ENCODE measurements at regions not wholly inside any gene's neighbourhood (a gene's known extent, or its start where the extent isn't known, plus 50 kb on each side); places are given as distances from the start of the nearest gene placed in this dataset.

- H3K79me1 ChIP-seq (replicated peaks; ENCODE audit: low read length, poor library complexity, severe bottlenecking) = no peaks in the 10 kb centered on the region
- H3K4me2 ChIP-seq (ENCODE audit: low read length, poor library complexity, severe bottlenecking) = no peak overlapping the region
- 88% methylated on average over 2 of the region's 2 CpGs for WGBS
Observed at GRCh38 chr17:11047228-11047627, 193.8 kb upstream of the SHISA6 start.

GRCh38 chr17:11039342-11039741, 201.5 kb upstream of the PIRT start:
- Histone ChIP-seq H3K4me2 (ENCODE audit: low read length, poor library complexity, severe bottlenecking) (no peak overlapping the region), H3K14ac (ENCODE audit: low read length in 2 of 2) (no peak overlapping the region)
- 40% methylated on average over 1 of the region's 1 CpG for WGBS

More at GRCh38 chr17:11047228-11047627, 193.8 kb upstream of the SHISA6 start:
- H3K14ac ChIP-seq (ENCODE audit: low read length in 2 of 2) = no peak overlapping the region
- no peaks in the 10 kb centered on the region for H3K36me3 ChIP-seq (ENCODE audit: control insufficient read depth in 1 of 2, insufficient read depth in 2 of 2, low read depth in 1 of 2, low read length in 2 of 2)
- H2AFZ ChIP-seq (ENCODE audit: low read depth, low read length) = no peak overlapping the region
- H3K27me3 ChIP-seq (ENCODE audit: control insufficient read depth in 1 of 2, insufficient read depth in 1 of 2, low read length in 2 of 2) = no peaks in the 10 kb centered on the region
- no peaks in the 10 kb centered on the region for H3K9me3 ChIP-seq (ENCODE audit: control insufficient read depth, low read length)
- no peak overlapping the region for H4K8ac ChIP-seq (ENCODE audit: low read length)
- no peak overlapping the region for H2AK5ac ChIP-seq (ENCODE audit: low read length, severe bottlenecking)
- no peak overlapping the region for H4K91ac ChIP-seq (ENCODE audit: low read length)
- no peak overlapping the region for H3K9ac ChIP-seq (ENCODE audit: low read length)
- no peak overlapping the region for H3K4ac ChIP-seq (ENCODE audit: low read depth in 1 of 2, low read length in 2 of 2)
- no peak overlapping the region for H2BK120ac ChIP-seq (ENCODE audit: low read depth, low read length)
- H3K18ac ChIP-seq (ENCODE audit: low read depth in 1 of 2, low read length in 2 of 2) = no peak overlapping the region
- no peaks in the 10 kb centered on the region for H3K4me1 ChIP-seq (ENCODE audit: control insufficient read depth, insufficient read depth, low read depth, low read length)
- no peak overlapping the region for H3K23ac ChIP-seq (ENCODE audit: low read length in 2 of 2)
- no peak overlapping the region for H2BK15ac ChIP-seq (ENCODE audit: low read depth, poor library complexity, severe bottlenecking)
- H3K4me3 ChIP-seq (ENCODE audit: insufficient read depth in 1 of 2, low read depth in 1 of 2, low read length in 2 of 2) = no peak overlapping the region
- H2BK5ac ChIP-seq (ENCODE audit: low read depth, low read length, poor library complexity, severe bottlenecking) = no peak overlapping the region
- no peak overlapping the region for H2BK12ac ChIP-seq (ENCODE audit: low read length in 2 of 2)
- no peak for DNase-seq
- H3K27ac ChIP-seq (ENCODE audit: low read length, poor library complexity, severe bottlenecking) = no peak overlapping the region

DNA sequence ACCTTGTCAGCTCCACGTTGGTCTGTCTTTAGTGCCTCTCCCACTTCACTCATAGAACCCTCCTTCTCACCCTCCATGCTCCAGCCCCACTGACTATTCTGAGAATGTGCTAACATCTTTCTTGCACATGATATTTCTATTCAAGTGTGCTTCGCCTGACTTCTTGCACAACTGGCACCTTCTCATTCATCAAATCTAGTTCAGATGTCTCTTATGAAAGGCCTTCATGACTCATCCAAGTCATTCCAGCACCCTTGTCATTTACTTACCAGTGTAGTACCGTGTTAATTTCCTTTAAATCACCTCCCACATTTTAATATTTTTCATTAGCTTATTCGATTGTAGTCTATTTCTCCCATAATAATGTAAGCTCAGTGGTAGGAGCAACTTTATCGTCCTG, 197.8 kb upstream of the PIRT start:
- Histone ChIP-seq H2AK5ac (ENCODE audit: low read length, severe bottlenecking) (no peak overlapping the region), H3K9me3 (ENCODE audit: control insufficient read depth, low read length) (no peaks in the 10 kb centered on the region), H3K27me3 (ENCODE audit: control insufficient read depth in 1 of 2, insufficient read depth in 1 of 2, low read length in 2 of 2) (no peaks in the 10 kb centered on the region), H2AFZ (ENCODE audit: low read depth, low read length) (no peak overlapping the region), H3K14ac (ENCODE audit: low read length in 2 of 2) (no peak overlapping the region), H3K4me2 (ENCODE audit: low read length, poor library complexity, severe bottlenecking) (no peak overlapping the region), H3K4ac (ENCODE audit: low read depth in 1 of 2, low read length in 2 of 2) (no peak overlapping the region), H3K79me1 (replicated peaks; ENCODE audit: low read length, poor library complexity, severe bottlenecking) (no peaks in the 10 kb centered on the region), H3K4me3 (ENCODE audit: insufficient read depth in 1 of 2, low read depth in 1 of 2, low read length in 2 of 2) (no peak overlapping the region), H2BK15ac (ENCODE audit: low read depth, poor library complexity, severe bottlenecking) (no peak overlapping the region), H2BK120ac (ENCODE audit: low read depth, low read length) (no peak overlapping the region), H2BK12ac (ENCODE audit: low read length in 2 of 2) (no peak overlapping the region), H3K18ac (ENCODE audit: low read depth in 1 of 2, low read length in 2 of 2) (no peak overlapping the region), H4K91ac (ENCODE audit: low read length) (no peak overlapping the region), H4K8ac (ENCODE audit: low read length) (no peak overlapping the region), H3K4me1 (ENCODE audit: control insufficient read depth, insufficient read depth, low read depth, low read length) (no peaks in the 10 kb centered on the region), H3K36me3 (ENCODE audit: control insufficient read depth in 1 of 2, insufficient read depth in 2 of 2, low read depth in 1 of 2, low read length in 2 of 2) (no peaks in the 10 kb centered on the region), H2BK5ac (ENCODE audit: low read depth, low read length, poor library complexity, severe bottlenecking) (no peak overlapping the region), H3K23ac (ENCODE audit: low read length in 2 of 2) (no peak overlapping the region), H3K27ac (ENCODE audit: low read length, poor library complexity, severe bottlenecking) (no peak overlapping the region), H3K9ac (ENCODE audit: low read length) (no peak overlapping the region)
- 52% methylated on average over 2 of the region's 5 CpGs for WGBS
- DNase-seq = no peak

More at GRCh38 chr17:11039342-11039741, 201.5 kb upstream of the PIRT start:
- no peak overlapping the region for H3K9ac ChIP-seq (ENCODE audit: low read length)
- no peaks in the 10 kb centered on the region for H3K36me3 ChIP-seq (ENCODE audit: control insufficient read depth in 1 of 2, insufficient read depth in 2 of 2, low read depth in 1 of 2, low read length in 2 of 2)
- H2BK12ac ChIP-seq (ENCODE audit: low read length in 2 of 2) = no peak overlapping the region
- no peak overlapping the region for H3K18ac ChIP-seq (ENCODE audit: low read depth in 1 of 2, low read length in 2 of 2)
- H3K4me3 ChIP-seq (ENCODE audit: insufficient read depth in 1 of 2, low read depth in 1 of 2, low read length in 2 of 2) = no peak overlapping the region
- no peak overlapping the region for H3K4ac ChIP-seq (ENCODE audit: low read depth in 1 of 2, low read length in 2 of 2)
- no peaks in the 10 kb centered on the region for H3K4me1 ChIP-seq (ENCODE audit: control insufficient read depth, insufficient read depth, low read depth, low read length)
- H4K91ac ChIP-seq (ENCODE audit: low read length) = no peak overlapping the region
- DNase-seq = no peak
- no peaks in the 10 kb centered on the region for H3K9me3 ChIP-seq (ENCODE audit: control insufficient read depth, low read length)
- no peak overlapping the region for H4K8ac ChIP-seq (ENCODE audit: low read length)
- no peaks in the 10 kb centered on the region for H3K27me3 ChIP-seq (ENCODE audit: control insufficient read depth in 1 of 2, insufficient read depth in 1 of 2, low read length in 2 of 2)
- H2AFZ ChIP-seq (ENCODE audit: low read depth, low read length) = no peak overlapping the region
- H3K27ac ChIP-seq (ENCODE audit: low read length, poor library complexity, severe bottlenecking) = no peak overlapping the region
- H2BK5ac ChIP-seq (ENCODE audit: low read depth, low read length, poor library complexity, severe bottlenecking) = no peak overlapping the region
- no peak overlapping the region for H2AK5ac ChIP-seq (ENCODE audit: low read length, severe bottlenecking)
- no peak overlapping the region for H2BK15ac ChIP-seq (ENCODE audit: low read depth, poor library complexity, severe bottlenecking)
- no peak overlapping the region for H2BK120ac ChIP-seq (ENCODE audit: low read depth, low read length)
- no peaks in the 10 kb centered on the region for H3K79me1 ChIP-seq (replicated peaks; ENCODE audit: low read length, poor library complexity, severe bottlenecking)
- H3K23ac ChIP-seq (ENCODE audit: low read length in 2 of 2) = no peak overlapping the region

DNA sequence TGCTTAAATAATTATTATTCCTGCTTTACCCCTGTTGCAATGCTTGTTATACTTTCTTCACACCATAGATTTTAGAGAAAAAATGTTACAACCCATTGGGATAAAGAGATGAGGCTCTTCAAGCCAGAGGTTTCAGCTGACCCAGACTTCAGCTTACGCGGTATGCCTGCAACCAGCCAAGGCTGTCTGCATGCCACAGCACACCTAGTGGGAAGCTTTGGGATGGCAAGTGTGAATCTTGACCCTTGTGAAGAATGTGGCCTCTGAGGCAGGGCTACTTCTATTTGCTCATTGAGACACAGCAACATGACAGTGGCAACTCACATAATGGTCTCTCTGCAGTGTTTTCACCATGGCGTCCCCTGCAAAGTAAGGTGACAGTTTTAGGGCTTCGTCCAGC, 193.9 kb upstream of the PIRT start:
- Histone ChIP-seq H3K9ac (ENCODE audit: low read length) (no peak overlapping the region), H2BK15ac (ENCODE audit: low read depth, poor library complexity, severe bottlenecking) (no peak overlapping the region), H3K18ac (ENCODE audit: low read depth in 1 of 2, low read length in 2 of 2) (no peak overlapping the region), H3K27ac (ENCODE audit: low read length, poor library complexity, severe bottlenecking) (no peak overlapping the region), H3K4me3 (ENCODE audit: insufficient read depth in 1 of 2, low read depth in 1 of 2, low read length in 2 of 2) (no peak overlapping the region), H3K4me1 (ENCODE audit: control insufficient read depth, insufficient read depth, low read depth, low read length) (no peaks in the 10 kb centered on the region), H3K36me3 (ENCODE audit: control insufficient read depth in 1 of 2, insufficient read depth in 2 of 2, low read depth in 1 of 2, low read length in 2 of 2) (no peaks in the 10 kb centered on the region), H2BK5ac (ENCODE audit: low read depth, low read length, poor library complexity, severe bottlenecking) (no peak overlapping the region), H3K79me1 (replicated peaks; ENCODE audit: low read length, poor library complexity, severe bottlenecking) (no peaks in the 10 kb centered on the region), H2AK5ac (ENCODE audit: low read length, severe bottlenecking) (no peak overlapping the region), H3K9me3 (ENCODE audit: control insufficient read depth, low read length) (no peaks in the 10 kb centered on the region), H3K23ac (ENCODE audit: low read length in 2 of 2) (no peak overlapping the region), H3K14ac (ENCODE audit: low read length in 2 of 2) (no peak overlapping the region), H2BK12ac (ENCODE audit: low read length in 2 of 2) (no peak overlapping the region), H2BK120ac (ENCODE audit: low read depth, low read length) (no peak overlapping the region), H3K4me2 (ENCODE audit: low read length, poor library complexity, severe bottlenecking) (no peak overlapping the region), H3K27me3 (ENCODE audit: control insufficient read depth in 1 of 2, insufficient read depth in 1 of 2, low read length in 2 of 2) (no peaks in the 10 kb centered on the region), H2AFZ (ENCODE audit: low read depth, low read length) (no peak overlapping the region), H3K4ac (ENCODE audit: low read depth in 1 of 2, low read length in 2 of 2) (no peak overlapping the region), H4K91ac (ENCODE audit: low read length) (no peak overlapping the region), H4K8ac (ENCODE audit: low read length) (no peak overlapping the region)
- WGBS = 55% methylated on average over 4 of the region's 4 CpGs
- DNase-seq = no peak
